Immature natural killer cell (primary cell): ENCODE measurements at regions not wholly inside any gene's neighbourhood (a gene's known extent, or its start where the extent isn't known, plus 50 kb on each side); places are given as distances from the start of the nearest gene placed in this dataset.
"Not testable (repeated sequence)": the region's sequence is repeated elsewhere in the genome, so short reads cannot be mapped to it uniquely, and the experiment has no call there.

Experiments used
- DNase-seq, 3 donors: peaks; one replicate each; pipeline ENCODE4 v3.0.0; 2022; ENCODE audit warnings: mixed read lengths in 1 of 3
- H3K27ac Mint-ChIP-seq, 6 donors: one replicate each; pipeline ENCODE4 v1.8.0; 2020; ENCODE audit warnings: mixed read lengths in 6 of 6, mild to moderate bottlenecking in 5 of 6, inconsistent platforms in 4 of 6, moderate library complexity in 3 of 6
- H3K27me3 Mint-ChIP-seq, 3 donors: one replicate each; pipeline ENCODE4 v1.8.0; 2020 to 2021; ENCODE audit warnings: low read depth in 3 of 3, mild to moderate bottlenecking in 3 of 3, mixed read lengths in 3 of 3, moderate library complexity in 3 of 3, inconsistent platforms in 1 of 3
- H3K36me3 Mint-ChIP-seq, 3 donors: one replicate each; pipeline ENCODE4 v1.8.0; 2020; ENCODE audit warnings: mixed read lengths in 3 of 3, inconsistent platforms in 2 of 3, mild to moderate bottlenecking in 2 of 3
- H3K4me1 Mint-ChIP-seq, 2 donors: one replicate each; pipeline ENCODE4 v1.8.0; 2020; ENCODE audit warnings: inconsistent platforms in 2 of 2, mild to moderate bottlenecking in 2 of 2, mixed read lengths in 2 of 2, moderate library complexity in 1 of 2
- H3K4me3 Mint-ChIP-seq, 5 donors: one replicate each; pipeline ENCODE4 v1.8.0; 2020; ENCODE audit warnings: mild to moderate bottlenecking in 5 of 5, mixed read lengths in 5 of 5, inconsistent platforms in 3 of 5, moderate library complexity in 3 of 5
- H3K9me3 Mint-ChIP-seq, 6 donors: one replicate each; pipeline ENCODE4 v1.8.0; 2020; ENCODE audit warnings: mild to moderate bottlenecking in 6 of 6, mixed read lengths in 6 of 6, inconsistent platforms in 4 of 6, moderate library complexity in 3 of 6

DNA sequence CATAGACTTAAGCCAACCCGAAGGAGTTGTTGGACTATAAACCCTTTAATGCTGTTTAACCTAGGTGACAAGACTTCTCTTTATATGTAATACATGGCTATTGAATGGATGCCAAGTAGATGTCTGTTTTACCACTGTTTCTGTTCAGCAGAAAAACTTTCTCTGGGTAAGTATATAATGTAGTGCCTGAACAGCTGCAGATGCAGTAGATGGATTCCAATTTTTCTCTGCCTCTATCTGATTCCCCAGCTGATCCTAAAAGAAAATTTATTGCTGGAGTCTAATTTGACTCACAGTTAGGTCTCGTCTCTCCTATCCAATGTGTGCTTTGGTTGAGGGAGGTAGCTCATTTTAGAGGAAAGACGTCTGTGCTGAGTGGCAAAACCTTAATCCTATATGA lies 256.5 kb upstream of the CBLB start:
- H3K27me3 Mint-ChIP-seq, result no peaks in the 10 kb centered on the region
- H3K27ac Mint-ChIP-seq, result no peak overlapping the region
- H3K36me3 Mint-ChIP-seq, result no peaks in the 10 kb centered on the region
- no peak overlapping the region for H3K4me3 Mint-ChIP-seq
- no peaks in the 10 kb centered on the region for H3K9me3 Mint-ChIP-seq
- no peak for DNase-seq
- no peaks in the 10 kb centered on the region for H3K4me1 Mint-ChIP-seq

GRCh38 chr3:106126067-106126845 lies 257.4 kb upstream of the CBLB start:
- H3K4me3 Mint-ChIP-seq, result no peak overlapping the region

DNA sequence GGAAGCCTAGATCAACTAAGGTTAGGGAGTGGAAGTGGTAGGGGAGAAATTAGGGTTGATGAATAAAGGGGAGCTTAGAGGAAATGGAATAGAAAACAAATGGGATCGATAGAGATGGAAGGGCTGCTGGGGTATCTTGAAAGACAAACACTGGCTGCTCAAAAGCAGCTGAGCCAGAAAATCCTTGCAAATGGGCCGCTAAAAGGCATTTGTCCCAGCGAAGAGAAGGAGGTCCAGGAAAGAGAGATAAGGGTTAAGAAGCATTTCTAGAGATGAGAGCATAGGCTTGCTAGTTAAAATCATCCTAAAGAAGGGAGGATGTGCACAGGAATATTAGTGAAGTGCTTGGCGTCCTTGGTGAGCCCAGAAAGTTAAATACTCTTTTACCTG lies 258.0 kb upstream of the CBLB start:
- H3K27ac Mint-ChIP-seq, result no peak overlapping the region
- H3K27me3 Mint-ChIP-seq, result peaks cover 0 to 5% (median 0%) of the 10 kb centered on the region in 3 donors
- no peaks in the 10 kb centered on the region for H3K4me1 Mint-ChIP-seq
- H3K36me3 Mint-ChIP-seq, result no peaks in the 10 kb centered on the region
- DNase-seq, result no peak
- H3K4me3 Mint-ChIP-seq, result no peak overlapping the region
- H3K9me3 Mint-ChIP-seq, result no peaks in the 10 kb centered on the region

More at GRCh38 chr3:106126067-106126845, 257.4 kb upstream of the CBLB start:
- Mint-ChIP-seq H3K4me1 (no peaks in the 10 kb centered on the region), H3K9me3 (no peaks in the 10 kb centered on the region), H3K27ac (no peak overlapping the region), H3K36me3 (no peaks in the 10 kb centered on the region), H3K27me3 (peaks cover 0 to 3% (median 0%) of the 10 kb centered on the region in 3 donors)
- DNase-seq, result no peak

GRCh38 chr3:106129939-106130338 lies 261.1 kb upstream of the CBLB start:
- Mint-ChIP-seq H3K27ac (no peak overlapping the region), H3K36me3 (peaks cover 0 to 6% (median 0%) of the 10 kb centered on the region in 3 donors), H3K4me3 (no peak overlapping the region), H3K9me3 (no peaks in the 10 kb centered on the region), H3K27me3 (peaks cover 0 to 5% (median 0%) of the 10 kb centered on the region in 3 donors), H3K4me1 (no peaks in the 10 kb centered on the region)
- DNase-seq, result no peak

DNA sequence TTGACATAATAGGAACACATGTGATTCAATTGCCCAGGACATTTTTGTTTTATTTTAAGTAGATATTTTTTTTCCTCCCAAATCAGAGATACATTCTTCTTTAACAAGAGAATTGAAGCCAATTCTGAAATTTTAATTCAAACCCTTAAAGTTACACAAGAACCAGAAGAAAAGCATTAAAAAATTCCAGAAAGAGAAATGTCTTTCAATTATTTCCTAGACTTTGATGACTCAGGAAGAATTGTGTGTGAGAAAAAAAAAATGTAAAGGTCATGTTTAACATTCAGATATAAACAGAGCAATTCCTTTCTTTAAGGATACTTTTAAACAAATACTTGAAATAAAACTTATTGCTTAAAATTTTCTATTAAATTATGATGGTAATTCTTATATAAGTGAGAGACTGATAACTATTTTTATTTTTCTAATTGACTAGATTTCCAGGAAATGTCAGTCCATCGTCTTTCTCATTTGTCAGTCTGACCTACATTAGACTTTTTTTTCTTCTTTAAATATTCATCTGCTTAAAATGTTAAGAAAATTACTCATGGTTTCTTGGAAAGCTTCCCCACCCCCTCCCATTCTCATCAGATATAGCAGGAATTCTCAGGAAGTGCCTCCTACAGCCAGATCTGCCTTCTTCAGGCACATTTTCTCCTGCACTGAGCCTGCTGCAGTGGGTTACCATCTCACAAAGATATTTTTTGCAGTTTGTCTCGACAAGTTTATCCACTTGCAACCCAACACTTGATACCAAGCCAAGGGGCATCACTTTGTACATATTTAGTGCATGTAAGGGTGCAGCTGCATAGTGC lies 261.8 kb upstream of the CBLB start:
- Mint-ChIP-seq H3K4me3 (no peak overlapping the region), H3K27me3 (peaks cover 0 to 5% (median 0%) of the 10 kb centered on the region in 3 donors), H3K9me3 (no peaks in the 10 kb centered on the region), H3K4me1 (no peaks in the 10 kb centered on the region), H3K36me3 (peaks cover 0 to 6% (median 0%) of the 10 kb centered on the region in 3 donors), H3K27ac (no peak overlapping the region)
- DNase-seq, result no peak

GRCh38 chr3:106135451-106136160 lies 266.8 kb upstream of the CBLB start:
- H3K27me3 Mint-ChIP-seq, result peaks cover 0 to 5% (median 3%) of the 10 kb centered on the region in 3 donors
- H3K27ac Mint-ChIP-seq, result no peak overlapping the region
- no peaks in the 10 kb centered on the region for H3K9me3 Mint-ChIP-seq
- DNase-seq, result no peak
- no peaks in the 10 kb centered on the region for H3K4me1 Mint-ChIP-seq
- peaks cover 0 to 10% (median 0%) of the 10 kb centered on the region in 3 donors for H3K36me3 Mint-ChIP-seq
- no peak overlapping the region for H3K4me3 Mint-ChIP-seq

DNA sequence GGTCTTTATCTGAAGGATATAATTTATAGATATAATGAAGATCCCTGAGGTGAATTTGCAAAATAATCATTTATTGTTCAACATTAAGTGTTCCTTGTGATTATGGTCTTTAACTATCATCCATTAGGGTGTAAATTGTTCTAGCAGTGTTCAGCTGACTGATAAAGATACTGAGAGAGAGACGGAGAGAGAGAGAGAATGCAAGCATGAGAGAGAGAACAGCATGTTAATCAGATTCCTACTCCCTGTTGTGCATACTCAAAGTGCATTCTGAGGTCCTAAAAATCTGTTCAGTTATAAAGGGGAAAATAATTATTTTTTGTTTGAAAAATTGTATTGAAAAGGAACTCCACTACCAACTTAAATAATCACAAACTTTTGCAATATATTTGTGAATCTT lies 271.0 kb upstream of the CBLB start:
- Mint-ChIP-seq H3K27me3 (peaks cover 0 to 3% (median 0%) of the 10 kb centered on the region in 3 donors), H3K4me1 (no peaks in the 10 kb centered on the region), H3K36me3 (peaks cover 0 to 4% (median 0%) of the 10 kb centered on the region in 3 donors), H3K9me3 (no peaks in the 10 kb centered on the region), H3K27ac (peak overlapping the region in 1 of 6 donors; percentile 17), H3K4me3 (no peak overlapping the region)
- no peak for DNase-seq

DNA sequence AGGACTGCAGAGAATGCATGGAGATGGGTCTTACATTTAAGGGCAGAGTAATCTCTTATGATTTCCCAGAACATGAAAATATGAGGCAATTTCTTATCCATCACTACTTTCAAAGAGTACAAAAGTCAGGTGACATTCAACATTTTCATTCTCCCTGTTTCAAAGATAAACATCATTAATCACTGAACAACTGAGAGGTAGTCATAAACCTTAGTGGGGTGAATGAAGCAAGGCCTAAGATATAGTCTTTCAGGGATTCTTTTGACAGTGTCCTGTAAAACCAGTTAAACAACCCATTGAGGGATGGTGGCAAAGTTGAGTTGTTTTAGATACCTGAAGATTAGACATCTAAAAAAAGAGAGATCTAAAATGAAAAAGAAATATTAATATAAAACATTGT lies 271.6 kb upstream of the CBLB start:
- DNase-seq, result no peak
- peaks cover 0 to 2% (median 0%) of the 10 kb centered on the region in 6 donors for H3K9me3 Mint-ChIP-seq
- no peak overlapping the region for H3K27ac Mint-ChIP-seq
- H3K27me3 Mint-ChIP-seq, result peaks cover 0 to 3% (median 0%) of the 10 kb centered on the region in 3 donors
- no peaks in the 10 kb centered on the region for H3K4me1 Mint-ChIP-seq
- no peak overlapping the region for H3K4me3 Mint-ChIP-seq
- peaks cover 0 to 6% (median 0%) of the 10 kb centered on the region in 3 donors for H3K36me3 Mint-ChIP-seq

- H3K4me3 Mint-ChIP-seq, result no peak overlapping the region
- peaks cover 0 to 6% (median under 1%) of the 10 kb centered on the region in 6 donors for H3K9me3 Mint-ChIP-seq
- H3K4me1 Mint-ChIP-seq, result no peaks in the 10 kb centered on the region
- peaks cover 0 to 2% (median 0%) of the 10 kb centered on the region in 3 donors for H3K27me3 Mint-ChIP-seq
- no peak for DNase-seq
- H3K27ac Mint-ChIP-seq, result no peak overlapping the region
- H3K36me3 Mint-ChIP-seq, result peaks cover 0 to 19% (median 10%) of the 10 kb centered on the region in 3 donors
Measured at GRCh38 chr3:106144030-106144429, 275.2 kb upstream of the CBLB start.

GRCh38 chr3:106148440-106149082 lies 279.7 kb upstream of the CBLB start:
- H3K4me1 Mint-ChIP-seq, H3K9me3 Mint-ChIP-seq, H3K27ac Mint-ChIP-seq, DNase-seq, H3K4me3 Mint-ChIP-seq, H3K27me3 Mint-ChIP-seq: not testable (repeated sequence)
- peaks cover 0 to 19% (median 10%) of the 10 kb centered on the region in 3 donors for H3K36me3 Mint-ChIP-seq

DNA sequence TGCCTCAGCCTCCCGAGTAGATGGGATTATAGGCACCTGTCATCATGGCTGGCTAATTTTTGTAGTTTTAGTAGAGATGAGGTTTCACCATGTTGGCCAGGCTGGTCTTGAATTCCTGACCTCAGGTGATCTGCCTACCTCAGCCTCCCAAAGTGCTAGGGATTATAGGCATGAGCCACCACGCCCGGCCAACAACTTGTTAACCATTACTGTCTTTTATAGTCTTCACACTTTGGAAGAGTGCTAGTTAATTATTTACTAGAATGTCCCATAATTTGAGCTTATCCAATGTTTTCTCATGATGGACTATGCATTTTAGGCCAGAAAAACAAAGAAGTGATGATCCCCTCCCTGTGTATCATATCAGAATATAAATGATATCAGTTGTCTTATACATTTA lies 288.6 kb upstream of the CBLB start:
- Mint-ChIP-seq H3K27ac (no peak overlapping the region), H3K36me3 (peaks cover 0 to 3% (median under 1%) of the 10 kb centered on the region in 3 donors), H3K9me3 (peaks cover 0 to under 1% (median 0%) of the 10 kb centered on the region in 6 donors), H3K4me1 (no peaks in the 10 kb centered on the region), H3K4me3 (no peak overlapping the region), H3K27me3 (no peaks in the 10 kb centered on the region)
- no peak for DNase-seq

DNA sequence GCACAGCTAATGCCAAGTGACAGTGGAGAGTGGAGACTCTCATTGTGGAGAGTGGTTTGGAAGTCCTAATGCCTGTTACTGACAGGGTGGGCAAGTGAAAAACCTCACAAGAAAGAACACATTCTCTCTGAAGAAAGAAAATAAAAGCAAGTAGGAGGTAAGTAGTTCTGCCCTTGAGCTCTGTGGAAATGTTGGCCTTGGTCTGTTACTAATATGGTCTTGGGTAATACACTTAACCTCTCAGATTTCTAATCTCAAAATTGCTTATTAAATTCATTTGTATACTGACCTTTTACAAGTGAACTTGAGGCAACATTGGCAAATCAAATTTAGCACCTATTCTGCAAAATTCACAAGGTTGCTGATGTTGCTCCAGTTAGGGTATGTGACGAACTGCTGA lies 291.6 kb upstream of the CBLB start:
- H3K4me1 Mint-ChIP-seq, result no peaks in the 10 kb centered on the region
- peaks cover 4 to 16% (median 5%) of the 10 kb centered on the region in 3 donors for H3K36me3 Mint-ChIP-seq
- H3K27ac Mint-ChIP-seq, result peak overlapping the region in 1 of 6 donors; percentile 12
- DNase-seq, result no peak
- no peaks in the 10 kb centered on the region for H3K27me3 Mint-ChIP-seq
- H3K4me3 Mint-ChIP-seq, result no peak overlapping the region
- H3K9me3 Mint-ChIP-seq, result peaks cover 0 to 12% (median 7%) of the 10 kb centered on the region in 6 donors

GRCh38 chr3:106161246-106161645 lies 292.4 kb upstream of the CBLB start:
- peaks cover 0 to 12% (median 7%) of the 10 kb centered on the region in 6 donors for H3K9me3 Mint-ChIP-seq
- peaks cover 0 to 2% (median 0%) of the 10 kb centered on the region in 3 donors for H3K27me3 Mint-ChIP-seq
- no peak overlapping the region for H3K4me3 Mint-ChIP-seq
- H3K36me3 Mint-ChIP-seq, result peaks cover 4 to 14% (median 5%) of the 10 kb centered on the region in 3 donors
- H3K27ac Mint-ChIP-seq, result no peak overlapping the region
- H3K4me1 Mint-ChIP-seq, result no peaks in the 10 kb centered on the region
- no peak for DNase-seq
